ENCODE measurements at regions not wholly inside any gene's neighbourhood (a gene's known extent, or its start where the extent isn't known, plus 50 kb on each side); places are given as distances from the start of the nearest gene placed in this dataset.

DNA sequence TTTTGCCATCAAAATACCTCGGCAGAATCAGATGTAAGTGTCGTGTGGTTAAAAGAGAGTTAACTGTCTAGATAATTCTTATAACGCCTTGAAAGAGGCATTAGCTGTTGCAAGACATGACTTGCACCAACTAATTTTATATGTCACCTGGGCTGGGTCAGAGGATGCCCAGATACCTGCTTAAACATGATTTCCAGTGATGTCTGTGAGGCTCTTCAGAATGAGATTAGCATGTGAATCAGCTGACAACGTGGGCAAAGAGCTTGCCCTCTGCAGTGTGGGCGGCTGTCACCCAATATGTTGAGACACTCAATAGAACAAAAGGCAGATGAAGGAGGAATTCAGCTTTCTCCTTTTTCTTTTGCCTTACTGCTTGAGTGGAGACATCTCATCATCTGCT is 1180.6 kb downstream of the NLGN4Y start:
- Histone ChIP-seq H3K9ac (ENCODE audit: low read depth, low read length) (no peak overlapping the region), H3K27ac (ENCODE audit: low read length) (no peak overlapping the region), H3K27me3 (ENCODE audit: insufficient read depth, low read length, poor library complexity) (no peaks in the 10 kb centered on the region), H3K4me1 (ENCODE audit: insufficient read depth, low read length) (no peaks in the 10 kb centered on the region), H4K20me1 (ENCODE audit: insufficient read depth, low read length) (no peaks in the 10 kb centered on the region), H2AFZ (ENCODE audit: low read depth, low read length) (no peak overlapping the region), H3K36me3 (ENCODE audit: insufficient read depth, low read length) (no peaks in the 10 kb centered on the region), H3K4me2 (ENCODE audit: insufficient read depth, low read length) (no peak overlapping the region), H3K4me3 (ENCODE audit: low read depth in 1 of 2, low read length in 2 of 2) (no peak overlapping the region), H3K9me3 (ENCODE audit: insufficient read depth, low read length, severe bottlenecking) (no peaks in the 10 kb centered on the region), H3K79me2 (ENCODE audit: insufficient read depth, low read length) (no peaks in the 10 kb centered on the region)
- ATAC-seq (ENCODE audit: insufficient read depth, low read depth) (no peak), DNase-seq (no peak)
- no peak for TF ChIP-seq EZH2 (IDR thresholded peaks at IDR 0.05; ENCODE audit: borderline replicate concordance, low read depth, low read length, severe bottlenecking)
- TF ChIP-seq, protein P1, sequence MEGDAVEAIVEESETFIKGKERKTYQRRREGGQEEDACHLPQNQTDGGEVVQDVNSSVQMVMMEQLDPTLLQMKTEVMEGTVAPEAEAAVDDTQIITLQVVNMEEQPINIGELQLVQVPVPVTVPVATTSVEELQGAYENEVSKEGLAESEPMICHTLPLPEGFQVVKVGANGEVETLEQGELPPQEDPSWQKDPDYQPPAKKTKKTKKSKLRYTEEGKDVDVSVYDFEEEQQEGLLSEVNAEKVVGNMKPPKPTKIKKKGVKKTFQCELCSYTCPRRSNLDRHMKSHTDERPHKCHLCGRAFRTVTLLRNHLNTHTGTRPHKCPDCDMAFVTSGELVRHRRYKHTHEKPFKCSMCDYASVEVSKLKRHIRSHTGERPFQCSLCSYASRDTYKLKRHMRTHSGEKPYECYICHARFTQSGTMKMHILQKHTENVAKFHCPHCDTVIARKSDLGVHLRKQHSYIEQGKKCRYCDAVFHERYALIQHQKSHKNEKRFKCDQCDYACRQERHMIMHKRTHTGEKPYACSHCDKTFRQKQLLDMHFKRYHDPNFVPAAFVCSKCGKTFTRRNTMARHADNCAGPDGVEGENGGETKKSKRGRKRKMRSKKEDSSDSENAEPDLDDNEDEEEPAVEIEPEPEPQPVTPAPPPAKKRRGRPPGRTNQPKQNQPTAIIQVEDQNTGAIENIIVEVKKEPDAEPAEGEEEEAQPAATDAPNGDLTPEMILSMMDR (IDR thresholded peaks at IDR 0.05; ENCODE audit: borderline replicate concordance, extremely low read depth, low read length, poor library complexity, severe bottlenecking): no peak

DNA sequence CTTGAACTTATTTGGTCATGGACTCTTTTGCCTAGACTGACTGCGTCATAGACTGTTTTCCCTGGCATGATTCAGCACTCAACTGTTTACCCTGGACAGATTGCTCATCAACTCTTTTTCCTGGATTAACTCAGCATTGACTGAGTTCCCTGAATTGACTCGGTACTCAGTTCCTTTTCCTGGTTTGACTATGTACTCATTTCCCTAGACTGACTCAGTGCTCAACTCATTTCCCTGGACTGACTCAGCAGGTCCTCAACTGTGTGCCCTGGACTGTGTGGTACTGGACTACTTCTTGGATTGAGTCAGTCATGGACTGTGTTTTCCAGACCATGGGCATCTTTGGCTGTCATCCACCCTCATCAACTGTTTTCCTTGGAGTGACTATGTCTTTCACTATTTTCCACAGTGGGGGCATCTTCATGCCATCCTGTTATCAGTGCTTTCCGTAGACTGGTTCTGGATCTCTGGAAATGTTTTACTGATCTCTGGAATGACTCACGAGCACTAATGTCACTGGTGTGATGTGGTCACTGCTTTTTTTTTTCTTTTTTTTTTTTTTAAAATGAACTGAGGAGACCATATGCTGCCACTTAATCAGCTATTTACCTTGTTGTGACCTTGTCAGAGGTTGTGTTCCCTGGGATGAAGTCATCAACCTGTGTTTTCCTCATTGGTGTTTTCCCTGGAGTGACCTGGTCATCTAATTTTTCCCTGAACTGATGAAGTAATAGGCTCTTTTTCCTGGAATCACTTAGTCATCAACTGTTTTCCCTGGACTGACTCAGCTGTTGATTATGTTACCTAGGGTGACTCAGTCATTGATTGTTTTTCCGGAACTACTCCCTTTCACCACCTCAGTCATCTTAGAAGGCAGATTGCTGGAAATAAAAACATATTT is 1225.5 kb downstream of the NLGN4Y start:
- no peaks in the 10 kb centered on the region for H4K20me1 ChIP-seq (ENCODE audit: insufficient read depth, low read length)
- no peak overlapping the region for H2AFZ ChIP-seq (ENCODE audit: low read depth, low read length)
- no peaks in the 10 kb centered on the region for H3K9me3 ChIP-seq (ENCODE audit: insufficient read depth, low read length, severe bottlenecking)
- no peaks in the 10 kb centered on the region for H3K4me1 ChIP-seq (ENCODE audit: insufficient read depth, low read length)
- no peak overlapping the region for H3K27ac ChIP-seq (ENCODE audit: low read length)
- H3K9ac ChIP-seq (ENCODE audit: low read depth, low read length): no peak overlapping the region
- DNase-seq: no peak
- no peaks in the 10 kb centered on the region for H3K36me3 ChIP-seq (ENCODE audit: insufficient read depth, low read length)
- H3K4me3 ChIP-seq (ENCODE audit: low read depth in 1 of 2, low read length in 2 of 2): no peak overlapping the region
- ATAC-seq (ENCODE audit: insufficient read depth, low read depth): no peak
- H3K79me2 ChIP-seq (ENCODE audit: insufficient read depth, low read length): no peaks in the 10 kb centered on the region
- no peaks in the 10 kb centered on the region for H3K27me3 ChIP-seq (ENCODE audit: insufficient read depth, low read length, poor library complexity)
- H3K4me2 ChIP-seq (ENCODE audit: insufficient read depth, low read length): no peak overlapping the region
- no peak for TF ChIP-seq EZH2 (IDR thresholded peaks at IDR 0.05; ENCODE audit: borderline replicate concordance, low read depth, low read length, severe bottlenecking)
- TF ChIP-seq, protein P1 (IDR thresholded peaks at IDR 0.05; ENCODE audit: borderline replicate concordance, extremely low read depth, low read length, poor library complexity, severe bottlenecking): no peak

DNA sequence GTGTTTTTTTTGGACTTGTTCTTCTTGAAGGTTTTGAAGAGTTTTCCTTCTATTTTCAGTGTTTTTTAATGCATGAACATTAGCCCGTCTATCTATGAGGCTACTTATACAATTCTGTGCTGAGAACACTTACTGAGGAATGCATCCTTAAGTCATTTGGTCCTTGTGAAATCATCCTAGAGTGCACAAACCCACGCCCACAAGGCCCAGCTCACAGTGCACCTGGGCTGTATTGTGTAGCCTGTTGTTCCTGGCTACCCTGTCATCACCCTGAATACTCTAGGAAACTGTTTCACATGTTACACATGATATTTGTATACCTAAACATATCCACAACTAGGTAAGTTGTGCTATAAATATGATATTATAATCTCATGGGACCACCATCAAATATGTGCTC is 1226.7 kb downstream of the NLGN4Y start:
- TF ChIP-seq EZH2 (IDR thresholded peaks at IDR 0.05; ENCODE audit: borderline replicate concordance, low read depth, low read length, severe bottlenecking): no peak
- TF ChIP-seq, protein P1 (IDR thresholded peaks at IDR 0.05; ENCODE audit: borderline replicate concordance, extremely low read depth, low read length, poor library complexity, severe bottlenecking): no peak
- Histone ChIP-seq H3K36me3 (ENCODE audit: insufficient read depth, low read length) (no peaks in the 10 kb centered on the region), H3K27me3 (ENCODE audit: insufficient read depth, low read length, poor library complexity) (no peaks in the 10 kb centered on the region), H3K4me1 (ENCODE audit: insufficient read depth, low read length) (no peaks in the 10 kb centered on the region), H3K4me2 (ENCODE audit: insufficient read depth, low read length) (no peak overlapping the region), H4K20me1 (ENCODE audit: insufficient read depth, low read length) (no peaks in the 10 kb centered on the region), H3K9ac (ENCODE audit: low read depth, low read length) (no peak overlapping the region), H3K9me3 (ENCODE audit: insufficient read depth, low read length, severe bottlenecking) (no peaks in the 10 kb centered on the region), H2AFZ (ENCODE audit: low read depth, low read length) (no peak overlapping the region), H3K79me2 (ENCODE audit: insufficient read depth, low read length) (no peaks in the 10 kb centered on the region), H3K4me3 (ENCODE audit: low read depth in 1 of 2, low read length in 2 of 2) (no peak overlapping the region), H3K27ac (ENCODE audit: low read length) (no peak overlapping the region)
- ATAC-seq (ENCODE audit: insufficient read depth, low read depth): no peak
- DNase-seq: no peak
